ENCODE measurements at regions not wholly inside any gene's neighbourhood (a gene's known extent, or its start where the extent isn't known, plus 50 kb on each side); places are given as distances from the start of the nearest gene placed in this dataset.
"Not testable (repeated sequence)": the region's sequence is repeated elsewhere in the genome, so short reads cannot be mapped to it uniquely, and the experiment has no call there.

GRCh38 chr6:140343128-140343527, 968.7 kb upstream of the CITED2 start:
- DNase-seq (ENCODE audit: low read depth), result no peak

- no peak for DNase-seq (ENCODE audit: low read depth)
Observed at GRCh38 chr6:140341272-140341671, 966.8 kb upstream of the CITED2 start.

- DNase-seq (ENCODE audit: low read depth), result no peak
Observed at GRCh38 chr6:140340795-140341194, 966.3 kb upstream of the CITED2 start.

- not testable (repeated sequence) for DNase-seq (ENCODE audit: low read depth)
Observed at GRCh38 chr6:140339084-140339483, 964.6 kb upstream of the CITED2 start.

GRCh38 chr6:140321891-140322290, 947.4 kb upstream of the CITED2 start:
- no peak for DNase-seq (ENCODE audit: low read depth)

- no peak for DNase-seq (ENCODE audit: low read depth)
Observed at GRCh38 chr6:140320081-140321080, 945.9 kb upstream of the CITED2 start.

- no peak for DNase-seq (ENCODE audit: low read depth)
Observed at GRCh38 chr6:140319209-140319608, 944.8 kb upstream of the CITED2 start.

- DNase-seq (ENCODE audit: low read depth), result no peak
Observed at GRCh38 chr6:140318408-140318807, 944.0 kb upstream of the CITED2 start.

- no peak for DNase-seq (ENCODE audit: low read depth)
Observed at GRCh38 chr6:140317950-140318349, 943.5 kb upstream of the CITED2 start.

- DNase-seq (ENCODE audit: low read depth), result no peak
Observed at GRCh38 chr6:140316966-140317365, 942.5 kb upstream of the CITED2 start.

GRCh38 chr6:140314682-140315081, 940.2 kb upstream of the CITED2 start:
- DNase-seq (ENCODE audit: low read depth), result no peak

GRCh38 chr6:140311146-140311545, 936.7 kb upstream of the CITED2 start:
- no peak for DNase-seq (ENCODE audit: low read depth)

- no peak for DNase-seq (ENCODE audit: low read depth)
Observed at GRCh38 chr6:140303218-140303949, 928.9 kb upstream of the CITED2 start.

- no peak for DNase-seq (ENCODE audit: low read depth)
Observed at GRCh38 chr6:140300331-140300730, 925.9 kb upstream of the CITED2 start.

- DNase-seq (ENCODE audit: low read depth), result no peak
Observed at GRCh38 chr6:140289186-140289585, 914.7 kb upstream of the CITED2 start.

GRCh38 chr6:140285998-140286690, 911.7 kb upstream of the CITED2 start:
- DNase-seq (ENCODE audit: low read depth), result no peak

- peak; percentile 6 for DNase-seq (ENCODE audit: low read depth)
Observed at GRCh38 chr6:140285471-140285870, 911.0 kb upstream of the CITED2 start.

GRCh38 chr6:140284871-140285270, 910.4 kb upstream of the CITED2 start:
- DNase-seq (ENCODE audit: low read depth), result no peak

- no peak for DNase-seq (ENCODE audit: low read depth)
Observed at GRCh38 chr6:140283197-140283596, 908.7 kb upstream of the CITED2 start.

- no peak for DNase-seq (ENCODE audit: low read depth)
Observed at GRCh38 chr6:140281767-140282166, 907.3 kb upstream of the CITED2 start.

- no peak for DNase-seq (ENCODE audit: low read depth)
Observed at GRCh38 chr6:140281236-140281635, 906.8 kb upstream of the CITED2 start.

GRCh38 chr6:140276719-140277118, 902.3 kb upstream of the CITED2 start:
- no peak for DNase-seq (ENCODE audit: low read depth)

Measured in forelimb muscle (tissue), 1 donor.